Liver (tissue), 8 donors: ENCODE measurements at regions not wholly inside any gene's neighbourhood (a gene's known extent, or its start where the extent isn't known, plus 50 kb on each side); places are given as distances from the start of the nearest gene placed in this dataset.

Experiments
- DNase-seq: peaks from one replicate; pipeline ENCODE4 v3.0.0-alpha.2; 2017; ENCODE audit warnings: low spot score
- H3K27ac ChIP-seq, 2 donors: one replicate each; pipeline ENCODE4 v1.7.0; 2013; ENCODE audit warnings: inconsistent platforms in 2 of 2, low read length in 2 of 2, control low read depth in 1 of 2, low read depth in 1 of 2, mild to moderate bottlenecking in 1 of 2
- H3K27me3 ChIP-seq, 4 donors: one replicate each; pipeline versions ENCODE4 v1.6.1 to v1.7.0; 2013; ENCODE audit warnings: low read length in 3 of 4, inconsistent platforms in 1 of 4, mild to moderate bottlenecking in 1 of 4, moderate library complexity in 1 of 4; ENCODE audit not compliant: control insufficient read depth in 4 of 4, insufficient read depth in 4 of 4
- H3K36me3 ChIP-seq, 4 donors: one replicate each; pipeline versions ENCODE4 v1.6.1 to v1.7.0; 2013; ENCODE audit warnings: low read length in 3 of 4, mild to moderate bottlenecking in 3 of 4, low read depth in 1 of 4, moderate library complexity in 1 of 4; ENCODE audit not compliant: control insufficient read depth in 4 of 4, insufficient read depth in 3 of 4
- H3K4me1 ChIP-seq, 4 donors: one replicate each; pipeline versions ENCODE4 v1.6.1 to v1.7.0; 2013; ENCODE audit warnings: low read length in 3 of 4, mild to moderate bottlenecking in 3 of 4, moderate library complexity in 1 of 4; ENCODE audit not compliant: control insufficient read depth in 4 of 4, insufficient read depth in 4 of 4
- H3K4me3 ChIP-seq, 3 donors: one replicate each; pipeline versions ENCODE4 v1.6.1 to v1.7.0; 2013; ENCODE audit warnings: low read length in 3 of 3, control low read depth in 1 of 3, low read depth in 1 of 3, mild to moderate bottlenecking in 1 of 3
- H3K9ac ChIP-seq, 2 donors: one replicate each; pipeline ENCODE4 v1.7.0; 2013; ENCODE audit warnings: low read length in 2 of 2, mild to moderate bottlenecking in 2 of 2, moderate library complexity in 2 of 2, control low read depth in 1 of 2, low read depth in 1 of 2
- H3K9me3 ChIP-seq, 4 donors: one replicate each; pipeline versions ENCODE4 v1.6.1 to v1.7.0; 2013; ENCODE audit warnings: low read length in 3 of 4; ENCODE audit not compliant: control insufficient read depth in 4 of 4
- ATF3 ChIP-seq: IDR thresholded peaks from 2 replicates; pipeline ENCODE4 v1.6.1; 2016; ENCODE audit warnings: antibody characterized with exemption
- CTCF ChIP-seq: fragments of 150-350 bp; IDR thresholded peaks from 2 replicates; pipeline ENCODE4 v1.5.1; 2017; ENCODE audit warnings: improper control_type of control experiment, low read depth, low read length; ENCODE audit not compliant: missing input control
- EGR1 ChIP-seq, 2 donors: IDR thresholded peaks; 2 replicates each; pipeline ENCODE4 v1.6.1; 2016 to 2018; ENCODE audit warnings: antibody characterized with exemption in 2 of 2, low read depth in 2 of 2
- FOXA1 ChIP-seq: IDR thresholded peaks from 2 replicates; pipeline ENCODE4 v1.6.1; 2016; ENCODE audit warnings: antibody characterized with exemption
- GABPA ChIP-seq, 2 donors: IDR thresholded peaks in 1 of 2; conservative IDR thresholded peaks in 1 of 2; 2 replicates each; pipeline ENCODE4 v1.6.1; 2016; ENCODE audit warnings: antibody characterized with exemption in 2 of 2, mild to moderate bottlenecking in 1 of 2, moderate library complexity in 1 of 2
- HNF4A ChIP-seq, 2 donors: conservative IDR thresholded peaks; 2 replicates each; pipeline ENCODE4 v1.6.1; 2016; ENCODE audit warnings: antibody characterized with exemption in 2 of 2, mild to moderate bottlenecking in 2 of 2
- HNF4G ChIP-seq: IDR thresholded peaks from 2 replicates; pipeline ENCODE4 v1.6.1; 2016; ENCODE audit warnings: antibody characterized with exemption
- JUND ChIP-seq, 2 donors: IDR thresholded peaks; 2 replicates each; pipeline ENCODE4 v1.6.1; 2016; ENCODE audit warnings: antibody characterized with exemption in 2 of 2
- MAX ChIP-seq: IDR thresholded peaks from 2 replicates; pipeline ENCODE4 v1.6.1; 2016; ENCODE audit warnings: antibody characterized with exemption
- NR2F2 ChIP-seq: IDR thresholded peaks from 2 replicates; pipeline ENCODE4 v1.6.1; 2016; ENCODE audit warnings: antibody characterized with exemption
- RAD21 ChIP-seq, 2 donors: IDR thresholded peaks; 2 replicates each; pipeline ENCODE4 v1.6.1; 2016; ENCODE audit warnings: antibody characterized with exemption in 2 of 2, mild to moderate bottlenecking in 2 of 2
- REST ChIP-seq: IDR thresholded peaks from 2 replicates; pipeline ENCODE4 v1.6.1; 2016; ENCODE audit warnings: antibody characterized with exemption, mild to moderate bottlenecking
- RXRA ChIP-seq, 2 donors: IDR thresholded peaks; 2 replicates each; pipeline ENCODE4 v1.6.1; 2017 to 2018; ENCODE audit warnings: antibody characterized with exemption in 2 of 2, mild to moderate bottlenecking in 1 of 2
- TAF1 ChIP-seq: conservative IDR thresholded peaks from 2 replicates; pipeline ENCODE4 v1.6.1; 2016; ENCODE audit warnings: antibody characterized with exemption, mild to moderate bottlenecking
- YY1 ChIP-seq: IDR thresholded peaks from 2 replicates; pipeline ENCODE4 v1.6.1; 2016; ENCODE audit warnings: antibody characterized with exemption, mild to moderate bottlenecking
- ZBTB33 ChIP-seq: IDR thresholded peaks from 2 replicates; pipeline ENCODE4 v1.6.1; 2016; ENCODE audit warnings: antibody characterized with exemption
- WGBS: extraction: QIAGEN DNeasy Blood & Tissue Kit; methylation state at CpG from one replicate; pipeline ENCODE4 v1.1.7; 2013; 5-methylcytosine and 5-hydroxymethylcytosine counted together
- donor health status: healthy.
- donor health status: healthy.
- donor health status: healthy.
- donor health status: healthy.
- donor health status: healthy.

GRCh38 chr2:100218552-100218951 is 76.2 kb upstream of the AFF3 start:
- Histone ChIP-seq H3K9me3 (no peaks in the 10 kb centered on the region), H3K27me3 (no peaks in the 10 kb centered on the region), H3K9ac (no peak overlapping the region), H3K36me3 (no peaks in the 10 kb centered on the region), H3K4me1 (peaks cover 1 to 24% (median 18%) of the 10 kb centered on the region in 4 donors), H3K4me3 (no peak overlapping the region), H3K27ac (no peak overlapping the region)
- no peak for TF ChIP-seq FOXA1
- no peak for TF ChIP-seq JUND (IDR thresholded peaks at IDR 0.05)
- TF ChIP-seq GABPA (IDR thresholded peaks at IDR 0.05 in 1 of 2, conservative IDR thresholded peaks at IDR 0.05 in 1 of 2), result no peak
- TF ChIP-seq ZBTB33, result no peak
- TF ChIP-seq HNF4A (conservative IDR thresholded peaks at IDR 0.05), result no peak
- no peak for TF ChIP-seq EGR1 (IDR thresholded peaks at IDR 0.05; ENCODE audit: low read depth in 2 of 2)
- 95% methylated on average over 3 of the region's 3 CpGs for WGBS
- no peak for DNase-seq

GRCh38 chr2:100217323-100217722 is 74.9 kb upstream of the AFF3 start:
- H3K4me3 ChIP-seq, result no peak overlapping the region
- H3K4me1 ChIP-seq, result peaks cover 7 to 36% (median 24%) of the 10 kb centered on the region in 4 donors
- no peaks in the 10 kb centered on the region for H3K27me3 ChIP-seq
- TF ChIP-seq HNF4G, result no peak
- TF ChIP-seq JUND (IDR thresholded peaks at IDR 0.05), result no peak
- no peak for TF ChIP-seq MAX
- TF ChIP-seq ZBTB33, result no peak
- TF ChIP-seq REST, result no peak
- no peak for TF ChIP-seq GABPA (IDR thresholded peaks at IDR 0.05 in 1 of 2, conservative IDR thresholded peaks at IDR 0.05 in 1 of 2)
- TF ChIP-seq NR2F2, result no peak
- no peak for TF ChIP-seq FOXA1
- no peak for TF ChIP-seq EGR1 (IDR thresholded peaks at IDR 0.05; ENCODE audit: low read depth in 2 of 2)
- TF ChIP-seq YY1, result no peak
- no peak for TF ChIP-seq RAD21 (IDR thresholded peaks at IDR 0.05)
- no peak for TF ChIP-seq ATF3
- TF ChIP-seq CTCF, result no peak
- no peak for TF ChIP-seq TAF1
- TF ChIP-seq RXRA (IDR thresholded peaks at IDR 0.05), result no peak
- 97% methylated on average over 6 of the region's 6 CpGs for WGBS
- H3K9me3 ChIP-seq, result no peaks in the 10 kb centered on the region
- H3K9ac ChIP-seq, result no peak overlapping the region
- H3K27ac ChIP-seq, result no peak overlapping the region
- H3K36me3 ChIP-seq, result no peaks in the 10 kb centered on the region
- DNase-seq, result no peak
